ENCODE measurements at regions not wholly inside any gene's neighbourhood (a gene's known extent, or its start where the extent isn't known, plus 50 kb on each side); places are given as distances from the start of the nearest gene placed in this dataset.

DNA sequence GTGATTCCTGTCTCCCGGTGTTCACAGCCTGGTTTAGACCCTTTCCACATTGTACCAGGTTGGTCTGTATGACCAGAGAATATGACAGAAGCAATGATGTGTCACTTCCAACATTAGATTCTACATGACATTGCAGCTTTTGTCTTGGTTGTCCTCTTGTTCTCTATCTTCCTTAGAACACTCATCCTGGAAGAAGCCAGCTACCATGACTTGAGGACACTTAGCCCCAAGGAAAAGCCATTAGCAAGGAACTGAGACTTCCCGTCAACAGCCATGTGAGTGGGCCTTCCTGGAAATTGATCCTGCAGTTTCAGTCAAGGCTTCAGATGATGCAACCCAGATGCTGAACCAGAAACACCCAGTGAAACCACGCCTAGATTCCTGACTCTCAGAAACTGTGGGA, 143.3 kb downstream of the MREG start:
- no peak for TF ChIP-seq FOXK2 (IDR thresholded peaks at IDR 0.05)
- TF ChIP-seq TARDBP (IDR thresholded peaks at IDR 0.05), result no peak
- TF ChIP-seq HDGF (IDR thresholded peaks at IDR 0.05; ENCODE audit: borderline replicate concordance), result no peak
- TF ChIP-seq L3MBTL2 (conservative IDR thresholded peaks at IDR 0.05), result no peak
- no peak for TF ChIP-seq ELF4 (IDR thresholded peaks at IDR 0.05)
- no peak for TF ChIP-seq ARNT (IDR thresholded peaks at IDR 0.05)
- no peak for TF ChIP-seq SP1 (IDR thresholded peaks at IDR 0.05)
- no peak for TF ChIP-seq FOXM1 (IDR thresholded peaks at IDR 0.05; ENCODE audit: borderline replicate concordance)
- TF ChIP-seq FOXA1 (IDR thresholded peaks at IDR 0.05), result no peak
- ChIA-PET POLR2A (no interaction called here), CTCF (no interaction called here)
- DNase-seq (ENCODE audit: extremely low spot score), result no peak

DNA sequence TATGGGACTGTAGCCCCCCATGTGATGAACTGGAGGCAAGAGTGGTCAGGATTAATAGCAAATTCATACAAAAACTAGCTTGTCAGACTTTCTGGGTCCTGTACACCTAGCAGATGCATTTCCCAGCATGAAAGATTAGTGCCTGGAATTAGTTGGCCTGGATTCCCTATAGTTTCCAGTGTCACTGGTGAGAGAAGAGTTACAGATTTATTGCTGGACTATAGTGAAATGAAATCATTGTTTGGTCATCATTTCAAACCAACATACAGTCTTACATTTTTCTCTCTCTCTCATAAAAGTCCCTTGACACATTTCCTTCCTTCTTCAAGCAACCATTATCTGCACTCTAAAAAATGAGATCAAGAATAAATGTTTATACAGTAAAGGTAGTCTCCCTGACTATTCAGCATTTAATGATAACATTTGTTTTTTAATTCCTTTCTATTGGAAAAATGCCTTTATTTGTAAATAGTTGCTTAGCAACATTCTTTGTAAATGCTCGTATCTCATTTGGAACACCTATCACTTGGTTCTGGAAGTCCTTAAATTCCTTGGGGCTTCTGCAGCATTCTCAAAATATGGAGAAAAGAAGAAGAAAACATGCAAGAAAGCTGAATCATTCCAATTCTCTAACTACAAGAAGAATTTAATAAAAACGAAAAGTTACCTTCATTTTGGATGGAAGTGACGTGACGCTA, 144.4 kb downstream of the MREG start:
- ChIA-PET CTCF (no interaction called here), POLR2A (no interaction called here)
- no peak for DNase-seq (ENCODE audit: extremely low spot score)
- no peak for TF ChIP-seq ELF4 (IDR thresholded peaks at IDR 0.05)
- TF ChIP-seq CTBP1 (IDR thresholded peaks at IDR 0.05; ENCODE audit: borderline replicate concordance), result no peak
- TF ChIP-seq PKNOX1 (IDR thresholded peaks at IDR 0.05), result no peak
- TF ChIP-seq FOXA1 (IDR thresholded peaks at IDR 0.05), result no peak
- no peak for TF ChIP-seq FOXM1 (IDR thresholded peaks at IDR 0.05; ENCODE audit: borderline replicate concordance)
- no peak for TF ChIP-seq NFRKB (IDR thresholded peaks at IDR 0.05)
- TF ChIP-seq FOXK2 (IDR thresholded peaks at IDR 0.05), result no peak
- TF ChIP-seq BHLHE40 (IDR thresholded peaks at IDR 0.05; ENCODE audit: borderline replicate concordance), result no peak
- TF ChIP-seq SUZ12 (IDR thresholded peaks at IDR 0.05), result no peak
- TF ChIP-seq HDGF (IDR thresholded peaks at IDR 0.05; ENCODE audit: borderline replicate concordance), result no peak
- no peak for TF ChIP-seq LEF1 (IDR thresholded peaks at IDR 0.05; ENCODE audit: borderline replicate concordance)
- no peak for TF ChIP-seq TARDBP (IDR thresholded peaks at IDR 0.05)
- no peak for TF ChIP-seq L3MBTL2 (conservative IDR thresholded peaks at IDR 0.05)
- no peak for TF ChIP-seq ZNF384 (IDR thresholded peaks at IDR 0.05)
- no peak for TF ChIP-seq SP1 (IDR thresholded peaks at IDR 0.05)
- no peak for TF ChIP-seq ARNT (IDR thresholded peaks at IDR 0.05)

- DNase-seq (ENCODE audit: extremely low spot score), result no peak
- ChIA-PET CTCF (no interaction called here), POLR2A (no interaction called here)
- no peak for TF ChIP-seq CTBP1 (IDR thresholded peaks at IDR 0.05; ENCODE audit: borderline replicate concordance)
- TF ChIP-seq ZNF384 (IDR thresholded peaks at IDR 0.05), result no peak
- no peak for TF ChIP-seq FOXM1 (IDR thresholded peaks at IDR 0.05; ENCODE audit: borderline replicate concordance)
- no peak for TF ChIP-seq NFRKB (IDR thresholded peaks at IDR 0.05)
- no peak for TF ChIP-seq L3MBTL2 (conservative IDR thresholded peaks at IDR 0.05)
- TF ChIP-seq HDGF (IDR thresholded peaks at IDR 0.05; ENCODE audit: borderline replicate concordance), result no peak
- TF ChIP-seq BHLHE40 (IDR thresholded peaks at IDR 0.05; ENCODE audit: borderline replicate concordance), result no peak
- no peak for TF ChIP-seq SP1 (IDR thresholded peaks at IDR 0.05)
- no peak for TF ChIP-seq TARDBP (IDR thresholded peaks at IDR 0.05)
- no peak for TF ChIP-seq SUZ12 (IDR thresholded peaks at IDR 0.05)
- no peak for TF ChIP-seq LEF1 (IDR thresholded peaks at IDR 0.05; ENCODE audit: borderline replicate concordance)
- TF ChIP-seq ELF4 (IDR thresholded peaks at IDR 0.05), result no peak
- TF ChIP-seq PKNOX1 (IDR thresholded peaks at IDR 0.05), result no peak
- TF ChIP-seq FOXA1 (IDR thresholded peaks at IDR 0.05), result no peak
- TF ChIP-seq FOXK2 (IDR thresholded peaks at IDR 0.05), result no peak
- no peak for TF ChIP-seq ARNT (IDR thresholded peaks at IDR 0.05)
Observed at GRCh38 chr2:215866606-215867005, 146.7 kb downstream of the MREG start.

DNA sequence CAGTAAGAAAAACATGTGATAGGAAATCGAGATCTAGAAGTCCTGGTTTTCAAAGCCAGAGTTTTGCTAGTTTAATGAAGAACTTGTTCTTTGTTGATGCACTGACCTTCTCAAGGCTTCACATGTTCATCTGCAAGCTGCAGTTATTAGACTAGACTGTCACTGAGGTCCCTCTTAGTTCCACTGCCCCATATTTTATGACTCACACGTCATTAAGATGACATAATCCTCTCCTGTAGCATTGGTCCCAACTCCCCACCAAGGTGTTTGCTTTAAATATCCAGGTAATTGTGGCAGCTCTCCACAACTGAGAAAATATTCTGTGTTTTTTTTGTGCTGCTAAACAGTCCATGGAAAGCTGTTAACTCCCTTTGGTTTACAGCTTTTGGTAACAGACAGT, 149.7 kb downstream of the MREG start:
- POLR2A ChIA-PET, result no interaction called here
- no peak for DNase-seq (ENCODE audit: extremely low spot score)
- TF ChIP-seq PKNOX1 (IDR thresholded peaks at IDR 0.05), result no peak
- CTCF ChIA-PET, result no interaction called here

- no peak for DNase-seq (ENCODE audit: extremely low spot score)
- ChIA-PET POLR2A (no interaction called here), CTCF (no interaction called here)
- TF ChIP-seq HDGF (IDR thresholded peaks at IDR 0.05; ENCODE audit: borderline replicate concordance) (no peak), PKNOX1 (IDR thresholded peaks at IDR 0.05) (no peak), ELF4 (IDR thresholded peaks at IDR 0.05) (no peak), SUZ12 (IDR thresholded peaks at IDR 0.05) (no peak), ZNF384 (IDR thresholded peaks at IDR 0.05) (no peak), FOXM1 (IDR thresholded peaks at IDR 0.05; ENCODE audit: borderline replicate concordance) (no peak), LEF1 (IDR thresholded peaks at IDR 0.05; ENCODE audit: borderline replicate concordance) (no peak), CTBP1 (IDR thresholded peaks at IDR 0.05; ENCODE audit: borderline replicate concordance) (no peak), L3MBTL2 (conservative IDR thresholded peaks at IDR 0.05) (no peak), NFRKB (IDR thresholded peaks at IDR 0.05) (no peak), FOXK2 (IDR thresholded peaks at IDR 0.05) (no peak), FOXA1 (IDR thresholded peaks at IDR 0.05) (no peak), ARNT (IDR thresholded peaks at IDR 0.05) (no peak), TARDBP (IDR thresholded peaks at IDR 0.05) (no peak), BHLHE40 (IDR thresholded peaks at IDR 0.05; ENCODE audit: borderline replicate concordance) (no peak), SP1 (IDR thresholded peaks at IDR 0.05) (no peak)
Observed at GRCh38 chr2:215862351-215862771, 151.0 kb downstream of the MREG start.

Measured in HEK293T (cell line).